K562 (cell line): ENCODE measurements at regions not wholly inside any gene's neighbourhood (a gene's known extent, or its start where the extent isn't known, plus 50 kb on each side); places are given as distances from the start of the nearest gene placed in this dataset.

Experiments
- CBFA2T2 ChIP-seq: fragments of 450-650 bp; conservative IDR thresholded peaks from 2 replicates; pipeline ENCODE4 v1.6.1; 2017; ENCODE audit warnings: mild to moderate bottlenecking
- CBFA2T3 ChIP-seq: fragments of 450-650 bp; IDR thresholded peaks from 2 replicates; pipeline ENCODE4 v1.6.1; 2017
- COPS2 ChIP-seq: fragments of 450-650 bp; conservative IDR thresholded peaks from 2 replicates; pipeline ENCODE4 v1.6.1; 2016; ENCODE audit warnings: mild to moderate bottlenecking, moderate library complexity
- ESRRB ChIP-seq: fragments of 250-450 bp; sonication (Bioruptor Pico); IDR thresholded peaks from 2 replicates; pipeline ENCODE4 v1.5.0; 2020; ENCODE audit warnings: mild to moderate bottlenecking, moderate library complexity, borderline replicate concordance
- NCOA4 ChIP-seq: fragments of 450-650 bp; IDR thresholded peaks from 2 replicates; pipeline ENCODE4 v1.6.1; 2018; ENCODE audit warnings: mild to moderate bottlenecking; ENCODE audit not compliant: partially characterized antibody
- SMARCA4 ChIP-seq: fragments of 450-650 bp; IDR thresholded peaks from 2 replicates; pipeline ENCODE4 v1.6.1; 2016
- TF ChIP-seq, protein P1 (sequence below): fragments of 250-450 bp; sonication (Bioruptor Pico); IDR thresholded peaks from 2 replicates; pipeline ENCODE4 v1.5.0; 2021
- TF ChIP-seq, protein P2 (sequence below), 2 experiments: fragments of 150-350 bp in 1 of 2; IDR thresholded peaks; 2 replicates each; pipeline ENCODE4 v1.6.1; 2012 to 2016; ENCODE audit warnings: low read depth in 2 of 2, low read length in 2 of 2, mild to moderate bottlenecking in 1 of 2, moderate library complexity in 1 of 2
- TF ChIP-seq, protein P3 (sequence below): fragments of 450-650 bp; IDR thresholded peaks from 2 replicates; pipeline ENCODE4 v1.6.1; 2017; ENCODE audit warnings: mild to moderate bottlenecking, moderate library complexity
- TF ChIP-seq, protein P4 (sequence below), 2 experiments: fragments of 200-800 bp in 1 of 2; sonication (Bioruptor generic) in 1 of 2; sonication (generic) in 1 of 2; formaldehyde crosslinking in 1 of 2; IDR thresholded peaks in 1 of 2; conservative IDR thresholded peaks in 1 of 2; 2 replicates each; pipeline versions ENCODE4 v1.5.0 to v1.6.1; 2016 to 2020; ENCODE audit warnings: missing compliant biosample characterization in 1 of 2, missing genetic modification characterization in 1 of 2, missing genetic modification reagents in 1 of 2
- TF ChIP-seq, protein P5 (sequence below): sonication (generic); formaldehyde crosslinking; IDR thresholded peaks from 2 replicates; pipeline ENCODE4 v1.8.1; 2023; ENCODE audit warnings: mild to moderate bottlenecking, missing genetic modification reagents
- TF ChIP-seq, protein P6 (sequence below): fragments of 250-450 bp; sonication (Bioruptor Pico); IDR thresholded peaks from 2 replicates; pipeline ENCODE4 v1.5.0; 2020; ENCODE audit warnings: mild to moderate bottlenecking, borderline replicate concordance

DNA sequence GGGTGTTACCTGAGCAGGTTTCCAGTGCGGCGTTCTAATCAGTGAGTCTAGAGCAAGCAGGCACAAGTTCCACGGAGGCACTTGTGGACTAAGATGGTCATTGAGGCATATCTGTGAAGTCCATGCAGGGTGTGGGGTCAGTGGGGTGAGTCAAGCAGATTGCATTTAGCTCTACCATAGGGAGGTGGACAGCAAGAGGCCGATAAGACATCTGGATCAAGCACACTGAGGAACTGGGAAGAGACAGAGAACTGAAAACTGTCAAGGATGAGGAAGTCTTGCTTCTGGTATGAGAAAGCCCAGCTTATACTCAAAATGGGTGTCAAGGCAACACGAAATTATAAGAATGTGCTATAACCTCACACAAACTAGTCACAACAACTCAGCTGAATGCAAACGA lies 61.2 kb upstream of the SLC39A10 start (continued):
- TF ChIP-seq, protein P1, sequence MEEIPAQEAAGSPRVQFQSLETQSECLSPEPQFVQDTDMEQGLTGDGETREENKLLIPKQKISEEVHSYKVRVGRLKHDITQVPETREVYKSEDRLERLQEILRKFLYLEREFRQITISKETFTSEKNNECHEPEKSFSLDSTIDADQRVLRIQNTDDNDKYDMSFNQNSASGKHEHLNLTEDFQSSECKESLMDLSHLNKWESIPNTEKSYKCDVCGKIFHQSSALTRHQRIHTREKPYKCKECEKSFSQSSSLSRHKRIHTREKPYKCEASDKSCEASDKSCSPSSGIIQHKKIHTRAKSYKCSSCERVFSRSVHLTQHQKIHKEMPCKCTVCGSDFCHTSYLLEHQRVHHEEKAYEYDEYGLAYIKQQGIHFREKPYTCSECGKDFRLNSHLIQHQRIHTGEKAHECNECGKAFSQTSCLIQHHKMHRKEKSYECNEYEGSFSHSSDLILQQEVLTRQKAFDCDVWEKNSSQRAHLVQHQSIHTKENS (CRISPR knock-in tag): no peak
- TF ChIP-seq, protein P2, sequence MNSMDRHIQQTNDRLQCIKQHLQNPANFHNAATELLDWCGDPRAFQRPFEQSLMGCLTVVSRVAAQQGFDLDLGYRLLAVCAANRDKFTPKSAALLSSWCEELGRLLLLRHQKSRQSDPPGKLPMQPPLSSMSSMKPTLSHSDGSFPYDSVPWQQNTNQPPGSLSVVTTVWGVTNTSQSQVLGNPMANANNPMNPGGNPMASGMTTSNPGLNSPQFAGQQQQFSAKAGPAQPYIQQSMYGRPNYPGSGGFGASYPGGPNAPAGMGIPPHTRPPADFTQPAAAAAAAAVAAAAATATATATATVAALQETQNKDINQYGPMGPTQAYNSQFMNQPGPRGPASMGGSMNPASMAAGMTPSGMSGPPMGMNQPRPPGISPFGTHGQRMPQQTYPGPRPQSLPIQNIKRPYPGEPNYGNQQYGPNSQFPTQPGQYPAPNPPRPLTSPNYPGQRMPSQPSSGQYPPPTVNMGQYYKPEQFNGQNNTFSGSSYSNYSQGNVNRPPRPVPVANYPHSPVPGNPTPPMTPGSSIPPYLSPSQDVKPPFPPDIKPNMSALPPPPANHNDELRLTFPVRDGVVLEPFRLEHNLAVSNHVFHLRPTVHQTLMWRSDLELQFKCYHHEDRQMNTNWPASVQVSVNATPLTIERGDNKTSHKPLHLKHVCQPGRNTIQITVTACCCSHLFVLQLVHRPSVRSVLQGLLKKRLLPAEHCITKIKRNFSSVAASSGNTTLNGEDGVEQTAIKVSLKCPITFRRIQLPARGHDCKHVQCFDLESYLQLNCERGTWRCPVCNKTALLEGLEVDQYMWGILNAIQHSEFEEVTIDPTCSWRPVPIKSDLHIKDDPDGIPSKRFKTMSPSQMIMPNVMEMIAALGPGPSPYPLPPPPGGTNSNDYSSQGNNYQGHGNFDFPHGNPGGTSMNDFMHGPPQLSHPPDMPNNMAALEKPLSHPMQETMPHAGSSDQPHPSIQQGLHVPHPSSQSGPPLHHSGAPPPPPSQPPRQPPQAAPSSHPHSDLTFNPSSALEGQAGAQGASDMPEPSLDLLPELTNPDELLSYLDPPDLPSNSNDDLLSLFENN (IDR thresholded peaks at IDR 0.05; ENCODE audit: low read depth in 2 of 2, low read length in 2 of 2): no peak
- TF ChIP-seq CBFA2T2: peak; percentile 96
- TF ChIP-seq, protein P3, sequence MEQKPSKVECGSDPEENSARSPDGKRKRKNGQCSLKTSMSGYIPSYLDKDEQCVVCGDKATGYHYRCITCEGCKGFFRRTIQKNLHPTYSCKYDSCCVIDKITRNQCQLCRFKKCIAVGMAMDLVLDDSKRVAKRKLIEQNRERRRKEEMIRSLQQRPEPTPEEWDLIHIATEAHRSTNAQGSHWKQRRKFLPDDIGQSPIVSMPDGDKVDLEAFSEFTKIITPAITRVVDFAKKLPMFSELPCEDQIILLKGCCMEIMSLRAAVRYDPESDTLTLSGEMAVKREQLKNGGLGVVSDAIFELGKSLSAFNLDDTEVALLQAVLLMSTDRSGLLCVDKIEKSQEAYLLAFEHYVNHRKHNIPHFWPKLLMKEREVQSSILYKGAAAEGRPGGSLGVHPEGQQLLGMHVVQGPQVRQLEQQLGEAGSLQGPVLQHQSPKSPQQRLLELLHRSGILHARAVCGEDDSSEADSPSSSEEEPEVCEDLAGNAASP: no peak
- TF ChIP-seq, protein P4, sequence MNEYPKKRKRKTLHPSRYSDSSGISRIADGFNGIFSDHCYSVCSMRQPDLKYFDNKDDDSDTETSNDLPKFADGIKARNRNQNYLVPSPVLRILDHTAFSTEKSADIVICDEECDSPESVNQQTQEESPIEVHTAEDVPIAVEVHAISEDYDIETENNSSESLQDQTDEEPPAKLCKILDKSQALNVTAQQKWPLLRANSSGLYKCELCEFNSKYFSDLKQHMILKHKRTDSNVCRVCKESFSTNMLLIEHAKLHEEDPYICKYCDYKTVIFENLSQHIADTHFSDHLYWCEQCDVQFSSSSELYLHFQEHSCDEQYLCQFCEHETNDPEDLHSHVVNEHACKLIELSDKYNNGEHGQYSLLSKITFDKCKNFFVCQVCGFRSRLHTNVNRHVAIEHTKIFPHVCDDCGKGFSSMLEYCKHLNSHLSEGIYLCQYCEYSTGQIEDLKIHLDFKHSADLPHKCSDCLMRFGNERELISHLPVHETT (CRISPR knock-in tag; conservative IDR thresholded peaks at IDR 0.05 in 1 of 2, IDR thresholded peaks at IDR 0.05 in 1 of 2): 0 out of 4 replicates have a peak, but pooled peaks of 1 of the 2 experiments have one; percentile 27
- TF ChIP-seq, protein P5, sequence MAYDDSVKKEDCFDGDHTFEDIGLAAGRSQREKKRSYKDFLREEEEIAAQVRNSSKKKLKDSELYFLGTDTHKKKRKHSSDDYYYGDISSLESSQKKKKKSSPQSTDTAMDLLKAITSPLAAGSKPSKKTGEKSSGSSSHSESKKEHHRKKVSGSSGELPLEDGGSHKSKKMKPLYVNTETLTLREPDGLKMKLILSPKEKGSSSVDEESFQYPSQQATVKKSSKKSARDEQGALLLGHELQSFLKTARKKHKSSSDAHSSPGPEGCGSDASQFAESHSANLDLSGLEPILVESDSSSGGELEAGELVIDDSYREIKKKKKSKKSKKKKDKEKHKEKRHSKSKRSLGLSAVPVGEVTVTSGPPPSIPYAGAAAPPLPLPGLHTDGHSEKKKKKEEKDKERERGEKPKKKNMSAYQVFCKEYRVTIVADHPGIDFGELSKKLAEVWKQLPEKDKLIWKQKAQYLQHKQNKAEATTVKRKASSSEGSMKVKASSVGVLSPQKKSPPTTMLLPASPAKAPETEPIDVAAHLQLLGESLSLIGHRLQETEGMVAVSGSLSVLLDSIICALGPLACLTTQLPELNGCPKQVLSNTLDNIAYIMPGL (CRISPR knock-in tag): no peak
- no peak for TF ChIP-seq NCOA4
- TF ChIP-seq SMARCA4: peak; percentile 92
- TF ChIP-seq, protein P6, sequence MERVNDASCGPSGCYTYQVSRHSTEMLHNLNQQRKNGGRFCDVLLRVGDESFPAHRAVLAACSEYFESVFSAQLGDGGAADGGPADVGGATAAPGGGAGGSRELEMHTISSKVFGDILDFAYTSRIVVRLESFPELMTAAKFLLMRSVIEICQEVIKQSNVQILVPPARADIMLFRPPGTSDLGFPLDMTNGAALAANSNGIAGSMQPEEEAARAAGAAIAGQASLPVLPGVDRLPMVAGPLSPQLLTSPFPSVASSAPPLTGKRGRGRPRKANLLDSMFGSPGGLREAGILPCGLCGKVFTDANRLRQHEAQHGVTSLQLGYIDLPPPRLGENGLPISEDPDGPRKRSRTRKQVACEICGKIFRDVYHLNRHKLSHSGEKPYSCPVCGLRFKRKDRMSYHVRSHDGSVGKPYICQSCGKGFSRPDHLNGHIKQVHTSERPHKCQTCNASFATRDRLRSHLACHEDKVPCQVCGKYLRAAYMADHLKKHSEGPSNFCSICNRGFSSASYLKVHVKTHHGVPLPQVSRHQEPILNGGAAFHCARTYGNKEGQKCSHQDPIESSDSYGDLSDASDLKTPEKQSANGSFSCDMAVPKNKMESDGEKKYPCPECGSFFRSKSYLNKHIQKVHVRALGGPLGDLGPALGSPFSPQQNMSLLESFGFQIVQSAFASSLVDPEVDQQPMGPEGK (CRISPR knock-in tag): no peak
- peak; percentile 98 for TF ChIP-seq CBFA2T3
- TF ChIP-seq COPS2: no peak
- no peak for TF ChIP-seq ESRRB (CRISPR knock-in tag)
